K562 (cell line): ENCODE measurements at regions not wholly inside any gene's neighbourhood (a gene's known extent, or its start where the extent isn't known, plus 50 kb on each side); places are given as distances from the start of the nearest gene placed in this dataset.

Source experiments
- ATAC-seq: fragments of 200-7000 bp; cut with Tn5 transposase; 3 replicates; pipeline ENCODE4 v1.9.1; 2020; ENCODE audit warnings: moderate library complexity
- BruUV-seq: library from RNA; stranded (reverse); fragments of 400-500 nt; replicated peaks from 2 replicates; lab custom pipeline; 2021; lab: Mats Ljungman, UMichigan
- CTCF ChIA-PET: fragments of 300-600 bp; formaldehyde crosslinking; extraction: SDS; loops from one replicate; lab custom pipeline; 2021; ENCODE audit warnings: low intra/inter-chr PET ratio; lab: Yijun Ruan, JAX
- POLR2A ChIA-PET: fragments of 300-600, 350-650 bp; sonication (Branson Sonifier 250); formaldehyde crosslinking; extraction: SDS; loops from one replicate; lab custom pipeline; 2021; ENCODE audit warnings: antibody characterized with exemption, inconsistent platforms; lab: Yijun Ruan, JAX
- DNase-seq, 4 experiments: peaks; one replicate each; pipeline versions ENCODE4 v3.0.0 to v3.0.0-alpha.2; 2011 to 2018; ENCODE audit warnings: low spot score in 3 of 4, mixed read lengths in 3 of 4; ENCODE audit errors: extremely low read depth in 1 of 4
- FAIRE-seq: peaks from 2 replicates; lab custom pipeline; 2011; peaks lifted over from hg19 to GRCh38; lab: Jason Lieb, UNC
- H2AFZ ChIP-seq: 2 replicates; pipeline ENCODE4 v1.6.0; 2011; ENCODE audit warnings: low read depth, low read length, control low read depth, inconsistent platforms
- H3K27ac ChIP-seq: fragments of 200-600 bp; 3 replicates; pipeline ENCODE4 v1.8.0; 2011; ENCODE audit warnings: low read depth, mild to moderate bottlenecking, control low read depth, inconsistent platforms, low read length, moderate library complexity, mixed read lengths; ENCODE audit errors: extremely low read depth
- H3K27me3 ChIP-seq, 2 experiments: fragments of 300-600 bp in 1 of 2; 2 replicates in 1 of 2; 3 replicates in 1 of 2; pipeline versions ENCODE4 v1.6.0 to v1.8.0; 2011; ENCODE audit warnings: inconsistent platforms in 2 of 2, low read length in 2 of 2, mild to moderate bottlenecking in 1 of 2, mixed read lengths in 1 of 2, moderate library complexity in 1 of 2; ENCODE audit not compliant: control insufficient read depth in 2 of 2, insufficient read depth in 2 of 2
- H3K36me3 ChIP-seq: fragments of 300-600 bp; 3 replicates; pipeline ENCODE4 v1.8.0; 2011; ENCODE audit warnings: mild to moderate bottlenecking, low read length, inconsistent platforms; ENCODE audit not compliant: control insufficient read depth, insufficient read depth
- H3K4me1 ChIP-seq, 2 experiments: fragments of 200-600 bp in 1 of 2; replicated peaks in 1 of 2; 2 replicates in 1 of 2; 3 replicates in 1 of 2; pipeline versions ENCODE4 v1.5.1 to v1.8.0; 2011; ENCODE audit warnings: inconsistent platforms in 2 of 2, low read length in 2 of 2, mild to moderate bottlenecking in 1 of 2, mixed read lengths in 1 of 2, moderate library complexity in 1 of 2; ENCODE audit not compliant: control insufficient read depth in 2 of 2, insufficient read depth in 2 of 2
- H3K4me2 ChIP-seq: 2 replicates; pipeline ENCODE4 v1.6.1; 2011; ENCODE audit warnings: low read length, control low read depth, inconsistent platforms, mixed read lengths; ENCODE audit not compliant: insufficient read depth
- H3K4me3 ChIP-seq: fragments of 200-600 bp; sonication (generic), shearing (Covaris generic); 2 replicates; pipeline ENCODE4 v1.5.1; 2016; ENCODE audit warnings: control low read depth, inconsistent platforms
- H3K79me2 ChIP-seq: fragments of 200-600 bp; 3 replicates; pipeline ENCODE4 v1.8.0; 2011; ENCODE audit warnings: low read length, inconsistent platforms; ENCODE audit not compliant: control insufficient read depth, insufficient read depth
- H3K9ac ChIP-seq, 2 experiments: 2 replicates each; pipeline versions ENCODE4 v1.6.0 to v1.6.1; 2011; ENCODE audit warnings: low read depth in 2 of 2, low read length in 2 of 2, control low read depth in 1 of 2, inconsistent platforms in 1 of 2, mild to moderate bottlenecking in 1 of 2, mixed read lengths in 1 of 2; ENCODE audit not compliant: insufficient read depth in 1 of 2
- H3K9me1 ChIP-seq: one replicate; pipeline ENCODE4 v1.6.0; 2011; ENCODE audit warnings: inconsistent platforms, mild to moderate bottlenecking, low read length, moderate library complexity; ENCODE audit not compliant: control insufficient read depth, insufficient read depth
- H3K9me3 ChIP-seq: replicated peaks from 2 replicates; pipeline ENCODE4 v1.5.1; 2011; ENCODE audit warnings: low read depth, low read length, inconsistent platforms; ENCODE audit not compliant: control insufficient read depth, insufficient read depth
- H4K20me1 ChIP-seq: replicated peaks from 2 replicates; pipeline ENCODE4 v1.6.1; 2011; ENCODE audit warnings: low read length, inconsistent platforms, mixed read lengths; ENCODE audit not compliant: control insufficient read depth, insufficient read depth
- BACH1 ChIP-seq: fragments of 200-800 bp; sonication (Bioruptor generic); IDR thresholded peaks from 2 replicates; pipeline ENCODE4 v1.6.1; 2016; ENCODE audit warnings: missing genetic modification characterization, missing compliant biosample characterization
- CEBPG ChIP-seq, 3 experiments: fragments of 200-800 bp in 1 of 3; sonication (Bioruptor generic) in 1 of 3; sonication (generic) in 1 of 3; formaldehyde crosslinking in 1 of 3; IDR thresholded peaks in 2 of 3; conservative IDR thresholded peaks in 1 of 3; 2 replicates each; pipeline versions ENCODE4 v1.6.1 to v1.8.0; 2016 to 2022; ENCODE audit warnings: missing compliant biosample characterization in 2 of 3, missing genetic modification characterization in 2 of 3, mild to moderate bottlenecking in 1 of 3, missing genetic modification reagents in 1 of 3
- ETV1 ChIP-seq: fragments of 450-650 bp; conservative IDR thresholded peaks from 2 replicates; pipeline ENCODE4 v1.6.1; 2016; ENCODE audit warnings: missing genetic modification characterization, control low read depth, low read depth, missing compliant biosample characterization
- HMG20A ChIP-seq: fragments of 450-650 bp; formaldehyde crosslinking; conservative IDR thresholded peaks from 2 replicates; pipeline ENCODE4 v1.4.0; 2020; ENCODE audit warnings: mild to moderate bottlenecking, mixed read lengths
- KLF13 ChIP-seq: fragments of 450-650 bp; IDR thresholded peaks from 2 replicates; pipeline ENCODE4 v1.6.1; 2016; ENCODE audit warnings: missing genetic modification characterization, low read depth, mild to moderate bottlenecking, missing compliant biosample characterization, moderate library complexity, borderline replicate concordance
- POLR3G ChIP-seq: IDR thresholded peaks from 2 replicates; pipeline ENCODE4 v1.6.1; 2011; ENCODE audit not compliant: insufficient read length, insufficient replicate concordance; ENCODE audit errors: extremely low read depth
- RFX1 ChIP-seq: fragments of 450-650 bp; IDR thresholded peaks from 2 replicates; pipeline ENCODE4 v1.6.1; 2016; ENCODE audit warnings: mild to moderate bottlenecking, moderate library complexity
- RHOXF2B ChIP-seq: fragments of 250-450 bp; sonication (Bioruptor Pico); conservative IDR thresholded peaks from 2 replicates; pipeline ENCODE4 v1.5.1; 2021
- STAT5B ChIP-seq: fragments of 250-450 bp; sonication (Bioruptor Pico); IDR thresholded peaks from 2 replicates; pipeline ENCODE4 v1.8.0; 2021; ENCODE audit warnings: mild to moderate bottlenecking, inconsistent platforms
- TAF7 ChIP-seq: fragments of 450-650 bp; IDR thresholded peaks from 2 replicates; pipeline ENCODE4 v1.6.1; 2016; ENCODE audit warnings: missing genetic modification characterization, missing compliant biosample characterization
- TBL1XR1 ChIP-seq, 2 experiments: IDR thresholded peaks; 2 replicates each; pipeline ENCODE4 v1.6.1; 2012; ENCODE audit warnings: improper control_type of control experiment in 2 of 2, low read length in 2 of 2, mild to moderate bottlenecking in 1 of 2
- U2AF1 ChIP-seq: fragments of 200-400 bp; formaldehyde crosslinking; optimal IDR thresholded peaks from 2 replicates; pipeline ENCODE3; 2017; ENCODE audit warnings: mild to moderate bottlenecking, low read depth, low read length, moderate library complexity
- ZNF316 ChIP-seq: fragments of 450-650 bp; IDR thresholded peaks from 2 replicates; pipeline ENCODE4 v1.6.1; 2016
- WGBS: fragments of 100-300 bp; shearing (Covaris generic); methylation state at CpG from one replicate; pipeline ENCODE4 v1.1.6; 2016; ENCODE audit warnings: low coverage, mixed read lengths; ENCODE audit not compliant: insufficient coverage; ENCODE audit errors: missing lambda C conversion rate; 5-methylcytosine and 5-hydroxymethylcytosine counted together
- in situ Hi-C: fragments of 300-500 bp; cut with MboI; formaldehyde crosslinking; loops from 4 replicates; pipeline ENCODE4 v1.15.0; 2018; ENCODE audit warnings: inconsistent platforms, mixed read lengths
- intact Hi-C: fragments of 100-400 bp; cut with micrococcal nuclease; formaldehyde crosslinking; loops from 2 replicates; pipeline ENCODE4 v1.14.2; 2022
- TF ChIP-seq, protein P1 (sequence below): fragments of 450-650 bp; formaldehyde crosslinking; IDR thresholded peaks from 2 replicates; pipeline ENCODE4 v1.4.0; 2022; ENCODE audit warnings: missing genetic modification characterization

DNA sequence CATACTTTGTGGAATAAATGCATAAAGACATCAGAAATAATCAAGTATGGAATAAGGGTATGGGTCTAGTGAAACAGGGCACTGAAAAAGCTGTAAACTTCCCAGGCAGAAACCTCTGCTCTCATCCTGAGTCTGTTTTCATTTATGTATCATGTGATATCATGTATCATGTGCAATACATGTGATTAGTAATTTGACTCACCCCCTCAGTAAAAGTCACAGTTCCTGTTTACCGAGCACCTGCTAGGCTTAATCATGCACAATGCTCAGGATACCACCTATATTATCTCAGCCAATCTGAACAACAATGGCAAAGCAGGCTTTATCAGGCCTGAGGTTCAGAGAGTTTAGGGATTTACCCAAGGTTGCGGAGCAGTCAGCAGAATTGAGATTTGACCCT is 250.6 kb upstream of the TENM4 start:
- in situ Hi-C loops = no loop called here
- no peaks in the 10 kb centered on the region for H3K79me2 ChIP-seq
- intact Hi-C loops = no loop called here
- ChIA-PET CTCF (no interaction called here), POLR2A (interaction anchor here (0.5 kb wide), 1 partner anchor 43 kb away, joined by 3 read pairs; no protein-coding TSS in a partner anchor)
- TF ChIP-seq ETV1 (tag) (no peak), TBL1XR1 (IDR thresholded peaks at IDR 0.05; ENCODE audit: low read length in 2 of 2) (no peak), RHOXF2B (no peak)
- no peaks in the 10 kb centered on the region for H3K9me3 ChIP-seq
- no peaks in the 10 kb centered on the region for H4K20me1 ChIP-seq
- FAIRE-seq = no peak
- no peak for DNase-seq
- BruUV-seq = no TSS peak
- no peaks in the 10 kb centered on the region for H3K36me3 ChIP-seq
- no peak overlapping the region for H3K9ac ChIP-seq
- H3K27ac ChIP-seq = no peak overlapping the region
- ATAC-seq = no peak
- no peak overlapping the region for H3K4me2 ChIP-seq
- H3K9me1 ChIP-seq = no peaks in the 10 kb centered on the region
- H3K4me3 ChIP-seq = no peak overlapping the region
- H3K27me3 ChIP-seq = no peaks in the 10 kb centered on the region
- no peaks in the 10 kb centered on the region for H3K4me1 ChIP-seq
- H2AFZ ChIP-seq = no peak overlapping the region
- 0% methylated on average over 2 of the region's 2 CpGs for WGBS

DNA sequence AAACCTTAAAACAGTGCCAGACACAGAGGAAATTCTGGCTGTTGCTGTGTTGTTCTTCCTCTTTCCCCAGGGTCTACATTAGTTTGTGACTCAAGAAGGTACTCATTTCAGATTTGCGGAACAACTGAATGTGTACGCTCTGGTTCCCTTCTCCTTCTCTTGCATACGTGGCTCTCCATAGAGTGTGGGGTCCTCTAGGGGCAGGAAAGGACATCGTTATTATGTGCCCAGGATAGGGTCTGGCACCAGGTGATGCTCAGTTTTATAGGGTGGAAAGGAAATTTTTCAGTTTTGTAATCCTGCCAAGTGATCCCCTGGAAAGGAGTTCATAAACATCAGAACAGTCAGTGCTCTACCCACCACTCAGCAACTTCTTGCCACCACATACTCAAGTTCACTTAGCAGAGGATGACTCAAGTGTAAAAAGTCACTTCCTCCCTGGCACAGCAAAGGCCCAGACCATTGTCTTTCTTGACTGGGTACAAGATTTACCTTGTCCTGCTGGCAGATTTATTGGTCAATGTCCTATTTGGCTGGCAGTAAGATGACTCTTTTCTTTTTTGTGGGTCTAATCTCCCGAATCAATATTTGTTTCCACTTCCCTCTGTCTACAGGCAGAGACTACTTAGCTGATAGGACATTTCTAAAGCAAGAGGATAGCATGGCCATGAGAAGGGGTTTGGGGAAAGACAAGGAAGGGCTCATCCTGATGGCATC is 246.0 kb upstream of the TENM4 start:
- no peak overlapping the region for H3K9ac ChIP-seq
- H3K9me1 ChIP-seq = no peaks in the 10 kb centered on the region
- H3K27ac ChIP-seq = no peak overlapping the region
- ChIA-PET POLR2A (no interaction called here), CTCF (no interaction called here)
- intact Hi-C loops = no loop called here
- FAIRE-seq = no peak
- no peak overlapping the region for H3K4me3 ChIP-seq
- H3K4me1 ChIP-seq = no peaks in the 10 kb centered on the region
- no peak for DNase-seq
- H4K20me1 ChIP-seq = no peaks in the 10 kb centered on the region
- 8% methylated on average over 5 of the region's 5 CpGs for WGBS
- H3K4me2 ChIP-seq = no peak overlapping the region
- no peaks in the 10 kb centered on the region for H3K36me3 ChIP-seq
- no peak for ATAC-seq
- in situ Hi-C loops = no loop called here
- no peaks in the 10 kb centered on the region for H3K9me3 ChIP-seq
- H2AFZ ChIP-seq = no peak overlapping the region
- BruUV-seq = no TSS peak
- H3K27me3 ChIP-seq = no peaks in the 10 kb centered on the region
- H3K79me2 ChIP-seq = no peaks in the 10 kb centered on the region
- TF ChIP-seq CEBPG (CRISPR knock-in tag; IDR thresholded peaks at IDR 0.05) (no peak), CEBPG (tag; conservative IDR thresholded peaks at IDR 0.05 in 1 of 2, IDR thresholded peaks at IDR 0.05 in 1 of 2) (no peak), HMG20A (CRISPR knock-in tag) (no peak), BACH1 (tag) (no peak), TAF7 (no peak), U2AF1 (no peak), ZNF316 (no peak), RFX1 (no peak), STAT5B (no peak), POLR3G (no peak), KLF13 (tag) (no peak)
- TF ChIP-seq, protein P1, sequence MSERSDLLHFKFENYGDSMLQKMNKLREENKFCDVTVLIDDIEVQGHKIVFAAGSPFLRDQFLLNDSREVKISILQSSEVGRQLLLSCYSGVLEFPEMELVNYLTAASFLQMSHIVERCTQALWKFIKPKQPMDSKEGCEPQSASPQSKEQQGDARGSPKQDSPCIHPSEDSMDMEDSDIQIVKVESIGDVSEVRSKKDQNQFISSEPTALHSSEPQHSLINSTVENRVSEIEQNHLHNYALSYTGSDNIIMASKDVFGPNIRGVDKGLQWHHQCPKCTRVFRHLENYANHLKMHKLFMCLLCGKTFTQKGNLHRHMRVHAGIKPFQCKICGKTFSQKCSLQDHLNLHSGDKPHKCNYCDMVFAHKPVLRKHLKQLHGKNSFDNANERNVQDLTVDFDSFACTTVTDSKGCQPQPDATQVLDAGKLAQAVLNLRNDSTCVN (CRISPR knock-in tag) = no peak
